ENCODE measurements at regions not wholly inside any gene's neighbourhood (a gene's known extent, or its start where the extent isn't known, plus 50 kb on each side); places are given as distances from the start of the nearest gene placed in this dataset.

DNA sequence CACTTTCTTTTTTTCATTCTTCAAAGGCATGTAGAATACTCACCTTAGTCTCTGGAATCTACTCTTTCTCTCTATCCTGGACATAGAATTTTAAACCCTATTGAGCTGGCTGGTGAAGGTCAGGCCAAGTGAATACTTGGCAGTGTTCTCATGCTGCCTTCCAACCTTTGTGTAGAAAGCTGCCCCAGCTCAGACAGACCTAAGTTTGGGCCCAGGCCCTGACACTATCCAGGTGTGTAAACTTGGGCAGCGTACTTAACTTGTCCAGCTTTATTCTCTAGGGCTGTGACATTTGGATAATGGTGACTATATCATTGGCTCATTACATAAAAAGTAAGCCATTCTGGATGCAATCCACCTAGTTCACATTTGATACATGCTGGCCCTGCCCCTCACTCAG, 298.3 kb downstream of the IRX1 start:
- Mint-ChIP-seq H3K4me1 (peaks cover 14% of the 10 kb centered on the region), H3K9me3 (peaks cover 5% of the 10 kb centered on the region), H3K4me3 (no peak overlapping the region), H3K27me3 (ENCODE audit: insufficient read depth) (peaks cover 4% of the 10 kb centered on the region), H3K27ac (no peak overlapping the region), H3K36me3 (ENCODE audit: low read depth) (no peaks in the 10 kb centered on the region)
- Histone ChIP-seq H3K9ac (ENCODE audit: extremely low read depth, low read length, poor library complexity, severe bottlenecking) (no peak overlapping the region), H3K4me3 (ENCODE audit: low read length) (no peak overlapping the region), H3K27me3 (ENCODE audit: control insufficient read depth, insufficient read depth, low read length, poor library complexity, severe bottlenecking) (no peaks in the 10 kb centered on the region), H3K27ac (ENCODE audit: low read depth, low read length) (no peak overlapping the region), H3K36me3 (ENCODE audit: control insufficient read depth, insufficient read depth, low read length) (no peaks in the 10 kb centered on the region), H3K4me1 (ENCODE audit: control insufficient read depth, insufficient read depth, low read length) (peaks cover 4% of the 10 kb centered on the region), H3K9me3 (ENCODE audit: control insufficient read depth, low read length) (peaks cover 5% of the 10 kb centered on the region)
- DNase-seq, result peak; percentile 19
- 100% methylated on average over 1 of the region's 1 CpG for WGBS, 2 experiments (ENCODE audit: insufficient coverage in 1 of 2, insufficient read length in 1 of 2)
- TF ChIP-seq, protein P1, sequence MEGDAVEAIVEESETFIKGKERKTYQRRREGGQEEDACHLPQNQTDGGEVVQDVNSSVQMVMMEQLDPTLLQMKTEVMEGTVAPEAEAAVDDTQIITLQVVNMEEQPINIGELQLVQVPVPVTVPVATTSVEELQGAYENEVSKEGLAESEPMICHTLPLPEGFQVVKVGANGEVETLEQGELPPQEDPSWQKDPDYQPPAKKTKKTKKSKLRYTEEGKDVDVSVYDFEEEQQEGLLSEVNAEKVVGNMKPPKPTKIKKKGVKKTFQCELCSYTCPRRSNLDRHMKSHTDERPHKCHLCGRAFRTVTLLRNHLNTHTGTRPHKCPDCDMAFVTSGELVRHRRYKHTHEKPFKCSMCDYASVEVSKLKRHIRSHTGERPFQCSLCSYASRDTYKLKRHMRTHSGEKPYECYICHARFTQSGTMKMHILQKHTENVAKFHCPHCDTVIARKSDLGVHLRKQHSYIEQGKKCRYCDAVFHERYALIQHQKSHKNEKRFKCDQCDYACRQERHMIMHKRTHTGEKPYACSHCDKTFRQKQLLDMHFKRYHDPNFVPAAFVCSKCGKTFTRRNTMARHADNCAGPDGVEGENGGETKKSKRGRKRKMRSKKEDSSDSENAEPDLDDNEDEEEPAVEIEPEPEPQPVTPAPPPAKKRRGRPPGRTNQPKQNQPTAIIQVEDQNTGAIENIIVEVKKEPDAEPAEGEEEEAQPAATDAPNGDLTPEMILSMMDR (conservative IDR thresholded peaks at IDR 0.05), result no peak

DNA sequence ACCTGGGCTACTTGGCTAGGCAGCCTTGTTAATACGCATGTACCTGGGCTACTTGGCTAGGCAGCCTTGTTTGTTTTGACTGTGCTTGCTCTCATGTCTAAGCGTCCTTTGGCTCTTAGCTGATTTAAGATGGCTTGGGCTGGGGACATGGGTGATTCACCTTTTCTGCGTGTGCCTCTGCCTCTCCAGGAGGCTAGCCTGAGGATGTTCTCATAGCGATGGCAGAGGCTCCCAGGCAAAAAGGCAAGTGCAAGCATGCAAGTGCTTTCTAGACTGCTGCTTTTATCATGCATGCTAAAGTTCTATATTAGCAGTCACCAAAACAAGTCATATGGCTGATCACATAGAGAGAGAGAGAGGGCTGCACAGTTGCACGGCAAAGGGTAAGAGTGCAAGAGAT, 300.5 kb downstream of the IRX1 start:
- WGBS, 2 experiments (ENCODE audit: insufficient coverage in 1 of 2, insufficient read length in 1 of 2), result 83 to 93% methylated on average over 1 to 4 of the region's 5 CpGs
- Histone ChIP-seq H3K9ac (ENCODE audit: extremely low read depth, low read length, poor library complexity, severe bottlenecking) (no peak overlapping the region), H3K9me3 (ENCODE audit: control insufficient read depth, low read length) (peaks cover 5% of the 10 kb centered on the region), H3K36me3 (ENCODE audit: control insufficient read depth, insufficient read depth, low read length) (no peaks in the 10 kb centered on the region), H3K27ac (ENCODE audit: low read depth, low read length) (no peak overlapping the region), H3K4me3 (ENCODE audit: low read length) (no peak overlapping the region), H3K4me1 (ENCODE audit: control insufficient read depth, insufficient read depth, low read length) (peaks cover 3% of the 10 kb centered on the region), H3K27me3 (ENCODE audit: control insufficient read depth, insufficient read depth, low read length, poor library complexity, severe bottlenecking) (no peaks in the 10 kb centered on the region)
- H3K27me3 Mint-ChIP-seq (ENCODE audit: insufficient read depth), result no peaks in the 10 kb centered on the region
- TF ChIP-seq, protein P1 (conservative IDR thresholded peaks at IDR 0.05), result no peak
- peaks cover 11% of the 10 kb centered on the region for H3K4me1 Mint-ChIP-seq
- H3K9me3 Mint-ChIP-seq, result peaks cover 6% of the 10 kb centered on the region
- no peak for DNase-seq
- no peaks in the 10 kb centered on the region for H3K36me3 Mint-ChIP-seq (ENCODE audit: low read depth)
- H3K27ac Mint-ChIP-seq, result no peak overlapping the region
- H3K4me3 Mint-ChIP-seq, result no peak overlapping the region

DNA sequence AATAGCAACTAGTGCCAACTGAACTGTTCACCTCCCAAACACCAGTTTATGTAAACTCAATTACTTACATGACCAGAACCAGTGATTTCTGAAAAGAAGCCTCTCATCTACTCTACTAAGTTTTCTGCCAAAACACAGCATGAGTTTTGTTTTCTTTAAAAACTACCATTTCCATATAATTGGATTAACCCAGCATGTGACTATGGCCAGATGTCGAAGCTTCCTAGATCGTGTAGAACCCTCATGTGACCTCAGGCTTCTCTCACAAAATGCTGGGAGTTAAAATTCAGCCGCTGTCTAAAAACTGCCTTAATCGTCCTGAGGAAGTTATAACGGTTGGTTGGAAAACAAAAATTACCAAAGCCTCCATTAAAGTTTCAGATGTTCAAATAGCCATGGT, 303.5 kb downstream of the IRX1 start:
- H3K4me1 Mint-ChIP-seq, result peaks cover 9% of the 10 kb centered on the region
- Histone ChIP-seq H3K4me1 (ENCODE audit: control insufficient read depth, insufficient read depth, low read length) (peaks cover 3% of the 10 kb centered on the region), H3K9ac (ENCODE audit: extremely low read depth, low read length, poor library complexity, severe bottlenecking) (no peak overlapping the region), H3K36me3 (ENCODE audit: control insufficient read depth, insufficient read depth, low read length) (no peaks in the 10 kb centered on the region), H3K4me3 (ENCODE audit: low read length) (no peak overlapping the region), H3K27ac (ENCODE audit: low read depth, low read length) (no peak overlapping the region), H3K27me3 (ENCODE audit: control insufficient read depth, insufficient read depth, low read length, poor library complexity, severe bottlenecking) (no peaks in the 10 kb centered on the region), H3K9me3 (ENCODE audit: control insufficient read depth, low read length) (peaks cover 5% of the 10 kb centered on the region)
- no peak for DNase-seq
- H3K4me3 Mint-ChIP-seq, result no peak overlapping the region
- peaks cover 1% of the 10 kb centered on the region for H3K9me3 Mint-ChIP-seq
- no peak overlapping the region for H3K27ac Mint-ChIP-seq
- TF ChIP-seq, protein P1 (conservative IDR thresholded peaks at IDR 0.05), result no peak
- H3K27me3 Mint-ChIP-seq (ENCODE audit: insufficient read depth), result no peaks in the 10 kb centered on the region
- WGBS, 2 experiments (ENCODE audit: insufficient coverage in 1 of 2, insufficient read length in 1 of 2), result 74 to 100% methylated on average over 1 to 5 of the region's 5 CpGs
- H3K36me3 Mint-ChIP-seq (ENCODE audit: low read depth), result no peaks in the 10 kb centered on the region

Measured in endodermal cell (in vitro differentiated cells).